ENCODE measurements at regions not wholly inside any gene's neighbourhood (a gene's known extent, or its start where the extent isn't known, plus 50 kb on each side); places are given as distances from the start of the nearest gene placed in this dataset.

DNA sequence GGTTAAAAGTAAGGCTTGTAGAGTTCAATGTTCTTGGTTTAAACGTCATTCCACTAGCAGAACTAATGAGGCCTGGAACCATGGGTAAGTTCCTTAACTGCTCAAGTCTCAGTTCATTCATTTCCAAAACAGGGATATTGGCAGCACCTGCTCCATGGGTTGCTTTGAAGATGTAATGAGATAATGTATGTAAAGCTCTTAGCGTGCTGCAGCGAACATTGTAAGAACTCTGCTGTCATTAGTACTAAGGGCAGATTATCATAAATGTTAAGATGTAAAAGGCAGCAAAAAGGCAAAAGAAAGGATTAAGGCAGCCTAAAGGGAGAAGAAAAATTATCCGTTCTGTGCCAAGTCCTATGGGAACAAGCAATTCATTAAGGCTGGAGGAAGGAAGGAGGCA lies 129.1 kb upstream of the NGF start:
- Histone ChIP-seq H3K36me3 (no peaks in the 10 kb centered on the region), H3K4me1 (peaks cover 0 to 10% (median 0%) of the 10 kb centered on the region in 4 donors), H3K4me3 (no peak overlapping the region), H3K9me3 (no peaks in the 10 kb centered on the region), H3K27ac (no peak overlapping the region), H3K27me3 (no peaks in the 10 kb centered on the region)
- no peak for DNase-seq (ENCODE audit: low spot score in 2 of 2)
- WGBS, 2 donors: 68 to 71% methylated on average over 4 of the region's 4 CpGs
- TF ChIP-seq, protein P1, sequence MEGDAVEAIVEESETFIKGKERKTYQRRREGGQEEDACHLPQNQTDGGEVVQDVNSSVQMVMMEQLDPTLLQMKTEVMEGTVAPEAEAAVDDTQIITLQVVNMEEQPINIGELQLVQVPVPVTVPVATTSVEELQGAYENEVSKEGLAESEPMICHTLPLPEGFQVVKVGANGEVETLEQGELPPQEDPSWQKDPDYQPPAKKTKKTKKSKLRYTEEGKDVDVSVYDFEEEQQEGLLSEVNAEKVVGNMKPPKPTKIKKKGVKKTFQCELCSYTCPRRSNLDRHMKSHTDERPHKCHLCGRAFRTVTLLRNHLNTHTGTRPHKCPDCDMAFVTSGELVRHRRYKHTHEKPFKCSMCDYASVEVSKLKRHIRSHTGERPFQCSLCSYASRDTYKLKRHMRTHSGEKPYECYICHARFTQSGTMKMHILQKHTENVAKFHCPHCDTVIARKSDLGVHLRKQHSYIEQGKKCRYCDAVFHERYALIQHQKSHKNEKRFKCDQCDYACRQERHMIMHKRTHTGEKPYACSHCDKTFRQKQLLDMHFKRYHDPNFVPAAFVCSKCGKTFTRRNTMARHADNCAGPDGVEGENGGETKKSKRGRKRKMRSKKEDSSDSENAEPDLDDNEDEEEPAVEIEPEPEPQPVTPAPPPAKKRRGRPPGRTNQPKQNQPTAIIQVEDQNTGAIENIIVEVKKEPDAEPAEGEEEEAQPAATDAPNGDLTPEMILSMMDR (IDR thresholded peaks at IDR 0.05): no peak
- TF ChIP-seq POLR2A (IDR thresholded peaks at IDR 0.05) (no peak), EP300 (IDR thresholded peaks at IDR 0.05) (no peak)

DNA sequence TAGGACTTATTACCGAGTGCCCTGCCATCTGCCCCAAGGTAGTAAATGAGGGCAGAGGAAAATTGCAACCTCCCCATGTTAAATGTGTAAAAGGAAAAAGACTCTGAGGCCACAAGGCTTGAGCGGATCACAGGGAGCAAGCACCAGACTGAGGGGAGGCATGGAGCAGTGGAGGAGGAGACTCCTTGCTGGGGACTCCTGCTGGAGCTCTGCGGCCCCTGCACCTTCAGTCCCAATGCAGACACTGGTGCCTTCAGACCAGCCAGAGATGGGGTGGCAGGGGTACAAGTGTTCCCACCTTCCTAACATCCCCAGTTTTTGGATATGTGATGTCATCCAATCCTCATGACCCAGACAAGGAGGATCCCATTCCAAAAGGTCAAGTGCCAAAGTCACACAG lies 128.4 kb upstream of the NGF start:
- TF ChIP-seq POLR2A (IDR thresholded peaks at IDR 0.05) (no peak), EP300 (IDR thresholded peaks at IDR 0.05) (no peak)
- TF ChIP-seq, protein P1 (IDR thresholded peaks at IDR 0.05): no peak
- Histone ChIP-seq H3K4me3 (no peak overlapping the region), H3K27ac (no peak overlapping the region), H3K9me3 (no peaks in the 10 kb centered on the region), H3K36me3 (no peaks in the 10 kb centered on the region), H3K27me3 (no peaks in the 10 kb centered on the region), H3K4me1 (peaks cover 0 to 10% (median 0%) of the 10 kb centered on the region in 4 donors)
- WGBS, 2 donors: 96 to 100% methylated on average over 3 of the region's 3 CpGs
- no peak for DNase-seq (ENCODE audit: low spot score in 2 of 2)

DNA sequence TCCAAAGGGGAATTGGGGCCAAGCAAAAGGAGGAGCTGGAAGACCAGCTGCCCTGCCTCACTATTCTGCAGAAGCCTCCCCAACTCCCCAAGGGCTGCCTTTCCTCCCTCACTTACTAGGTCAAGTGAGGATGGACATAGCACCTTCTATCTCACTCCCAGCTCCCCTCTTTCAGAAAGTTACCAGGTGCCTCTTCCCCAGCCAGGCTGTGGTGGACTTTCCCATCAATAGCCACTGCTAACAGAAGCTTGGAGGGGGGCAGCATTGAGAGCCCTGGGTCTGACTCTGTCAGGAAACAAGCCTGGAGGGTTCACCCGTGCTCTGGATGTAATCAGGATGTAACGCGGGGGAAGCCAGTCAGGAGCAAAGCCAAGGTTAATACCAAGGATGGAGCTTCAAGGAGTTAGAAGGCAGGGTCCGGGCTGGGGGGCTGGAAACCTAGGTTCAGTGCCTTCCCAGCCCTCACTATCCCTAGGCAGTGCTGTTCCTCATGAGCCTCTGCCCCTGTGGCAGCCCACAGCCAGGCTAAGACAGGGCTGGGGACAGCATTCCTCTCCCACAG lies 127.8 kb upstream of the NGF start:
- Histone ChIP-seq H3K4me3 (no peak overlapping the region), H3K27me3 (no peaks in the 10 kb centered on the region), H3K9me3 (no peaks in the 10 kb centered on the region), H3K36me3 (no peaks in the 10 kb centered on the region), H3K27ac (no peak overlapping the region), H3K4me1 (peaks cover 0 to 10% (median 0%) of the 10 kb centered on the region in 4 donors)
- DNase-seq (ENCODE audit: low spot score in 2 of 2): no peak
- TF ChIP-seq EP300 (IDR thresholded peaks at IDR 0.05) (no peak), POLR2A (IDR thresholded peaks at IDR 0.05) (no peak)
- TF ChIP-seq, protein P1 (IDR thresholded peaks at IDR 0.05): no peak
- WGBS, 2 donors: 66 to 77% methylated on average over 4 of the region's 4 CpGs

DNA sequence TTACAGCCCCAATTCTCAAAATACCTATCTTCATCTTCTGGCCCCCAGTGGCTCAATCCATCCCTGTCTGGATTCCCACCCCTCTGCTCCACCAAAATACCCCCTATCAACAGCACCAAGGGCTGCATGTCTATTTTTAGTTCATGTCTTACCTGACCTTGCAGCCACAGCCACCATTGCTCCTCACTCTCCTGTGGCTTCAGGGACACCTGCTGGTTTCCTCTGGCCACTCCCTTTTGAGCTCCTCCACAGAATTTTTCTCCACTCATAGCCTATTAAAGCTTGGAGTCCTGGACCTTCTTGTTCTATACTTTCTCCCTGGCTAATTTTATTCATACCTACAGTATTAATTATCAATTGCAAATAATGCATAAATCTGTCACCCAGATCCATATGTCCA lies 125.3 kb upstream of the NGF start:
- H3K9me3 ChIP-seq: no peaks in the 10 kb centered on the region
- no peaks in the 10 kb centered on the region for H3K36me3 ChIP-seq
- no peak for TF ChIP-seq POLR2A (IDR thresholded peaks at IDR 0.05)
- TF ChIP-seq, protein P1 (IDR thresholded peaks at IDR 0.05): no peak
- TF ChIP-seq EP300 (IDR thresholded peaks at IDR 0.05): no peak
- no peaks in the 10 kb centered on the region for H3K27me3 ChIP-seq
- H3K4me1 ChIP-seq: no peaks in the 10 kb centered on the region
- H3K27ac ChIP-seq: no peak overlapping the region
- no peak overlapping the region for H3K4me3 ChIP-seq
- no peak for DNase-seq (ENCODE audit: low spot score in 2 of 2)

DNA sequence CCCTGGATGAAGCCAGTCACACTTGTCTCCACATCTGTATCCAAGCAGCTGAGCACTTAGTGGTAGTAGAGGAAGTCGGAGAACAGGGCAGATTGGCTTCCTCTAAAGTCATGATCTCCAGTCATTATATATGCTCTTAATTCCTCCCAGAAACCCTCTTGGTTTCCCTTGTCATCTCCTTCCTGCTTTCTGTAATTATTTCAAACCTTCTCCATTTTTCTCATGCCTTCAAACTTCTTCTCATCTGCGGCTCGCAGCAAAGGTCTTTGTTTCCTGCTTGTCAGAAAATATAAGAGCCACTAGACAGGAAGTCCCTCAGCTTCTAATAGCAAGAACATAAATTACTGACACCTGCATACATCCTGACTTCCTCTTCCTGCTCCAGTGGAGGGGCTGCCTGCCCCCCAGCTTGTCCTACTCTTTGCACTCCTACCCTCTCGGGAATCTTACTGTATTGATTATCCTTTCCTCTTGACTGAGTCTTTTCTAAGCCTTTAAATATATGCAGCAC lies 124.6 kb upstream of the NGF start:
- no peak overlapping the region for H3K27ac ChIP-seq
- 69 to 74% methylated on average over 4 of the region's 4 CpGs for WGBS, 2 donors
- no peak for TF ChIP-seq POLR2A (IDR thresholded peaks at IDR 0.05)
- TF ChIP-seq, protein P1 (IDR thresholded peaks at IDR 0.05): no peak
- no peak for TF ChIP-seq EP300 (IDR thresholded peaks at IDR 0.05)

More for the DNA sequence above, 124.6 kb upstream of the NGF start:
- no peak for DNase-seq (ENCODE audit: low spot score in 2 of 2)
- Histone ChIP-seq H3K27me3 (no peaks in the 10 kb centered on the region), H3K4me1 (no peaks in the 10 kb centered on the region), H3K4me3 (no peak overlapping the region), H3K36me3 (no peaks in the 10 kb centered on the region), H3K9me3 (no peaks in the 10 kb centered on the region)
